K562 (cell line): ENCODE measurements at regions not wholly inside any gene's neighbourhood (a gene's known extent, or its start where the extent isn't known, plus 50 kb on each side); places are given as distances from the start of the nearest gene placed in this dataset.

ENCODE experiments used
- POLR2AphosphoS5 ChIP-seq: IDR thresholded peaks from 2 replicates; pipeline ENCODE4 v1.6.1; 2011; ENCODE audit warnings: mild to moderate bottlenecking, low read depth, low read length, moderate library complexity; ENCODE audit not compliant: control insufficient read depth, insufficient read depth
- ZNF274 ChIP-seq: IDR thresholded peaks from 2 replicates; pipeline ENCODE4 v1.6.1; 2011; ENCODE audit warnings: low read depth, mild to moderate bottlenecking, low read length, moderate library complexity, borderline replicate concordance

- TF ChIP-seq ZNF274 (no peak), POLR2AphosphoS5 (no peak)
Observed at GRCh38 chr7:114180556-114181266, 233.9 kb upstream of the FOXP2 start.
